ENCODE measurements at regions not wholly inside any gene's neighbourhood (a gene's known extent, or its start where the extent isn't known, plus 50 kb on each side); places are given as distances from the start of the nearest gene placed in this dataset.

DNA sequence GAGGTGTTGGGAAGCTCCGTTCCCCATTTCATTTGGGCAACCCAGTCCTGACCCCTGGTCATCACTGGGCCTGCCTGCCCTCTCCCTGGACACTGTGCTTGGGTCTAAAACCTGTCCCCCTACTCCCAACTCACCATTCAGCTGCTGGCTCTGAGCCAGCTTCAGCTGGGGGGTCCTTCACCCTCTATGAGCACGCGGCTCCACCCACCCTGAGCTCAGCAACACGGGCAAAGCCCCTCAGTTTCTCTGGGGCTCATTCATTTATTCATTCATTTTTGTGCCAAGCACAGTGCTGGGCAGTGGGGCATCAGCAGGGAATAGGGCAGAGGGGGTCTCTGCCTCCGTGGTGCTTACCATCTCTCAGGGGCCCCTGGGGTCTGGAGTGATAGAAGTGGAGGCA is 199.8 kb upstream of the MVB12B start:
- TF ChIP-seq, protein P1, sequence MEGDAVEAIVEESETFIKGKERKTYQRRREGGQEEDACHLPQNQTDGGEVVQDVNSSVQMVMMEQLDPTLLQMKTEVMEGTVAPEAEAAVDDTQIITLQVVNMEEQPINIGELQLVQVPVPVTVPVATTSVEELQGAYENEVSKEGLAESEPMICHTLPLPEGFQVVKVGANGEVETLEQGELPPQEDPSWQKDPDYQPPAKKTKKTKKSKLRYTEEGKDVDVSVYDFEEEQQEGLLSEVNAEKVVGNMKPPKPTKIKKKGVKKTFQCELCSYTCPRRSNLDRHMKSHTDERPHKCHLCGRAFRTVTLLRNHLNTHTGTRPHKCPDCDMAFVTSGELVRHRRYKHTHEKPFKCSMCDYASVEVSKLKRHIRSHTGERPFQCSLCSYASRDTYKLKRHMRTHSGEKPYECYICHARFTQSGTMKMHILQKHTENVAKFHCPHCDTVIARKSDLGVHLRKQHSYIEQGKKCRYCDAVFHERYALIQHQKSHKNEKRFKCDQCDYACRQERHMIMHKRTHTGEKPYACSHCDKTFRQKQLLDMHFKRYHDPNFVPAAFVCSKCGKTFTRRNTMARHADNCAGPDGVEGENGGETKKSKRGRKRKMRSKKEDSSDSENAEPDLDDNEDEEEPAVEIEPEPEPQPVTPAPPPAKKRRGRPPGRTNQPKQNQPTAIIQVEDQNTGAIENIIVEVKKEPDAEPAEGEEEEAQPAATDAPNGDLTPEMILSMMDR (IDR thresholded peaks at IDR 0.05) = no peak
- TF ChIP-seq POLR2A (IDR thresholded peaks at IDR 0.05) = no peak
